ENCODE measurements at regions not wholly inside any gene's neighbourhood (a gene's known extent, or its start where the extent isn't known, plus 50 kb on each side); places are given as distances from the start of the nearest gene placed in this dataset.
A peak's percentile ranks its signal among the peaks of the same experiment; 100 is the strongest.

DNA sequence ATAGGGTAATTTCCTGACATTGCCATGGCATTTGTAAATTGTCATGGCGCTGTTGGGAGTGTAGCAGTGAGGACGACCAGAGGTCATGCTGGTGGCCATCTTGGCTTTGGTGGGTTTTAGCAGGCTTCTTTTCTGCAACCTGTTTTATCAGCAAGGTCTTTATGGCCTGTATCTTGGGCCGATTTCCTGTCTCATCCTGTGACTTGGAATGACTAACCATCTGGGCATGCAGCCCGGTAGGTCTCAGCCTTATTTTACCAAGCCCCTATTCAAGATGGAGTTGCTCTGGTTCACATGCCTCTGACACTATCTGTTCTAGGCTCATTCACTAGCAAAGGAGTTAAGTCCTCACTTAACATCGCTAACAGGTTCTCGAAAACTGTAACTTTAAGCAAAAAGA lies 1374.2 kb downstream of the FAM181B start:
- H3K4me1 Mint-ChIP-seq: peaks cover 2% of the 10 kb centered on the region
- Histone ChIP-seq H3K4me1 (ENCODE audit: control insufficient read depth, insufficient read depth, low read length) (no peaks in the 10 kb centered on the region), H3K36me3 (ENCODE audit: control insufficient read depth, insufficient read depth, low read length) (no peaks in the 10 kb centered on the region), H3K27me3 (ENCODE audit: control insufficient read depth, insufficient read depth, low read length, poor library complexity, severe bottlenecking) (no peaks in the 10 kb centered on the region), H3K27ac (ENCODE audit: low read depth, low read length) (no peak overlapping the region), H3K4me3 (ENCODE audit: low read length) (no peak overlapping the region), H3K9me3 (ENCODE audit: control insufficient read depth, low read length) (no peaks in the 10 kb centered on the region), H3K9ac (ENCODE audit: extremely low read depth, low read length, poor library complexity, severe bottlenecking) (no peak overlapping the region)
- no peak overlapping the region for H3K4me3 Mint-ChIP-seq
- H3K27ac Mint-ChIP-seq: no peak overlapping the region
- peaks cover 9% of the 10 kb centered on the region for H3K9me3 Mint-ChIP-seq
- TF ChIP-seq CTCF (conservative IDR thresholded peaks at IDR 0.05): no peak
- DNase-seq: peak; percentile 45
- H3K36me3 Mint-ChIP-seq (ENCODE audit: low read depth): no peaks in the 10 kb centered on the region
- WGBS, 2 experiments (ENCODE audit: insufficient coverage in 1 of 2, insufficient read length in 1 of 2): 91 to 92% methylated on average over 4 to 6 of the region's 6 CpGs
- no peaks in the 10 kb centered on the region for H3K27me3 Mint-ChIP-seq (ENCODE audit: insufficient read depth)

GRCh38 chr11:81345609-81346008 lies 1388.1 kb downstream of the FAM181B start:
- no peak for TF ChIP-seq CTCF (conservative IDR thresholded peaks at IDR 0.05)
- no peaks in the 10 kb centered on the region for H3K9me3 Mint-ChIP-seq
- no peak overlapping the region for H3K9ac ChIP-seq (ENCODE audit: extremely low read depth, low read length, poor library complexity, severe bottlenecking)

DNA sequence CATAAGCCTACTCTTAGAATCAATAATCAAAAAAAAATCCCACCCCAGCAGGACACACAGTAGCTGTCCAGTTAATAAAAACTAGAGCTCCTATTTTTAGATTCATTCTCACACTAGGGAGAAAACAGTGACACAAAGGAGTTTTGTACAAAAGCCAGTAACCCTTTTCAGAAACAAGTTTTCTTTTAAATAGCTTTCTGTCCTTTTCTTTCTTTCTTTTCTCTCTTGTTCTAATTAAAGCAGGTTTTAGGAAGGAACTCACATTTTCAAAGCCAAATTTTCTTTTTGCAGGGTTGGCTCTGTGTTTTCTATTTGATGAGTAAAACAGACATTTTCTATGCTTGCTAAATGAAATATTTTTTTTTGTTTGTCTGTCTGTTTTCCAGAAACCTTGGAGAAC lies 1390.7 kb downstream of the FAM181B start:
- TF ChIP-seq CTCF (conservative IDR thresholded peaks at IDR 0.05): no peak
- DNase-seq: no peak
- no peaks in the 10 kb centered on the region for H3K27me3 Mint-ChIP-seq (ENCODE audit: insufficient read depth)
- H3K4me3 Mint-ChIP-seq: no peak overlapping the region
- no peaks in the 10 kb centered on the region for H3K36me3 Mint-ChIP-seq (ENCODE audit: low read depth)
- Histone ChIP-seq H3K27ac (ENCODE audit: low read depth, low read length) (no peak overlapping the region), H3K36me3 (ENCODE audit: control insufficient read depth, insufficient read depth, low read length) (no peaks in the 10 kb centered on the region), H3K9ac (ENCODE audit: extremely low read depth, low read length, poor library complexity, severe bottlenecking) (no peak overlapping the region), H3K27me3 (ENCODE audit: control insufficient read depth, insufficient read depth, low read length, poor library complexity, severe bottlenecking) (no peaks in the 10 kb centered on the region), H3K4me3 (ENCODE audit: low read length) (no peak overlapping the region), H3K9me3 (ENCODE audit: control insufficient read depth, low read length) (no peaks in the 10 kb centered on the region), H3K4me1 (ENCODE audit: control insufficient read depth, insufficient read depth, low read length) (no peaks in the 10 kb centered on the region)
- H3K9me3 Mint-ChIP-seq: no peaks in the 10 kb centered on the region
- H3K4me1 Mint-ChIP-seq: peaks cover 4% of the 10 kb centered on the region
- no peak overlapping the region for H3K27ac Mint-ChIP-seq

More at GRCh38 chr11:81345609-81346008, 1388.1 kb downstream of the FAM181B start:
- Mint-ChIP-seq H3K4me1 (peaks cover 4% of the 10 kb centered on the region), H3K4me3 (no peak overlapping the region), H3K36me3 (ENCODE audit: low read depth) (no peaks in the 10 kb centered on the region), H3K27me3 (ENCODE audit: insufficient read depth) (no peaks in the 10 kb centered on the region), H3K27ac (no peak overlapping the region)
- Histone ChIP-seq H3K9me3 (ENCODE audit: control insufficient read depth, low read length) (no peaks in the 10 kb centered on the region), H3K27me3 (ENCODE audit: control insufficient read depth, insufficient read depth, low read length, poor library complexity, severe bottlenecking) (no peaks in the 10 kb centered on the region), H3K36me3 (ENCODE audit: control insufficient read depth, insufficient read depth, low read length) (no peaks in the 10 kb centered on the region), H3K4me3 (ENCODE audit: low read length) (no peak overlapping the region), H3K4me1 (ENCODE audit: control insufficient read depth, insufficient read depth, low read length) (no peaks in the 10 kb centered on the region), H3K27ac (ENCODE audit: low read depth, low read length) (no peak overlapping the region)
- WGBS, 2 experiments (ENCODE audit: insufficient coverage in 1 of 2, insufficient read length in 1 of 2): 94% methylated on average over 6 of the region's 6 CpGs
- no peak for DNase-seq

Data from endodermal cell (in vitro differentiated cells).